Breast epithelium (tissue), 3 donors: ENCODE measurements at regions not wholly inside any gene's neighbourhood (a gene's known extent, or its start where the extent isn't known, plus 50 kb on each side); places are given as distances from the start of the nearest gene placed in this dataset.

Experiments used
- CTCF ChIP-seq, 3 donors: fragments of 450-650 bp; IDR thresholded peaks; one replicate each; pipeline ENCODE4 v1.5.1; 2016 to 2017; ENCODE audit warnings: antibody characterized with exemption in 3 of 3, mild to moderate bottlenecking in 3 of 3, moderate library complexity in 3 of 3
- POLR2A ChIP-seq: fragments of 450-650 bp; IDR thresholded peaks from one replicate; pipeline ENCODE4 v1.6.1; 2016; ENCODE audit warnings: antibody characterized with exemption, mild to moderate bottlenecking, moderate library complexity
- POLR2AphosphoS5 ChIP-seq, 3 donors: sonication (generic); formaldehyde crosslinking; IDR thresholded peaks; one replicate each; pipeline ENCODE4 v1.6.1; 2017; ENCODE audit warnings: antibody characterized with exemption in 3 of 3

- TF ChIP-seq CTCF (IDR thresholded peaks at IDR 0.05): no peak
- TF ChIP-seq POLR2A: no peak
- TF ChIP-seq POLR2AphosphoS5 (IDR thresholded peaks at IDR 0.05): no peak
These were observed 312.6 kb downstream of the C11orf87 start for GRCh38 chr11:109734566-109734965.
